ENCODE measurements at regions not wholly inside any gene's neighbourhood (a gene's known extent, or its start where the extent isn't known, plus 50 kb on each side); places are given as distances from the start of the nearest gene placed in this dataset.

- no peaks in the 10 kb centered on the region for H3K36me3 Mint-ChIP-seq (ENCODE audit: low read depth)
- no peak for DNase-seq (ENCODE audit: low spot score)
- intact Hi-C loops (cut with micrococcal nuclease): no loop called here
- no peak overlapping the region for H3K27ac Mint-ChIP-seq
- no peak overlapping the region for H3K4me3 Mint-ChIP-seq
- H3K4me1 Mint-ChIP-seq (ENCODE audit: low read depth): no peaks in the 10 kb centered on the region
- H3K27me3 Mint-ChIP-seq (ENCODE audit: insufficient read depth): peaks cover 5% of the 10 kb centered on the region
- H3K9me3 Mint-ChIP-seq: peaks cover 5% of the 10 kb centered on the region
Measured at GRCh38 chr12:132391326-132392041, 62.1 kb upstream of the GALNT9 start.

DNA sequence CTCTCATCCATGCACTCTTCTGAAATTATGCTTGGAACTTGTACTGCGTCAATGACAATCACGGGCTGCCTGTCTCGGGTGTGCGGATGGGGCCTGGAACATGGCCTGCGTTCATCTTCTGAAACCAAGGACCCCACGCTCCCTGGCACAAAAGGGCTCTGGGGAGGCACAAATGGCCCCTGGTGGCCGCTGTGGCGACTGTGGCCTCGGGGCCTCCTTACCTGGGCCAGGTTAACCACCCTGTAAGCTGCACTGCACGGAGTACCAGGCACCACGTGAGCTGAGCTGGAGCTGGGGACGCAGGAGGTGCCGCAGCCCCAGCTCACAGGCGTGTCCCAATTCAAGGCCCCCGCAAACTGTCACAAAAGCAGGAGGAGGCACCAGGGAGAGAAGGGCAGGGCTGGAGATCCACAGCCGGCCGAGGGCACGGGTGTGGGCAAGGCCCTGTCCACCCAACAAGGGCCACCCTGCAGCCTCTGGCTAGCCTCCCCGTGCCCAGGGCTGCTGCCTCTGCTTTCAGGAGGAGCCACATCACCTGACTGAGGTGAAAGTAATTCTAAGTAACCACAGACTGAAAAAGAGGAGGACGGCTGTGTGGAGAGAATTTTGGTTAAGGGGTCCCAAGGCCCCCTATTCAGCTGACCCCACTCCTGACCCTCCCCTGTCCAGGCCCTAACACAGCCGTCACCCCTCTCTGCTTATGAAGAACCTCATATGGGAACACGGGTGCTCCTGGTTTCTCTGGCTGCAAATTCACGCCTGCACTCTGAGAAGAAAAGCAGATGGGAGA is 61.1 kb upstream of the GALNT9 start:
- H3K4me3 Mint-ChIP-seq: no peak overlapping the region
- peaks cover 5% of the 10 kb centered on the region for H3K9me3 Mint-ChIP-seq
- H3K27me3 Mint-ChIP-seq (ENCODE audit: insufficient read depth): peaks cover 3% of the 10 kb centered on the region
- intact Hi-C loops (cut with micrococcal nuclease): no loop called here
- H3K4me1 Mint-ChIP-seq (ENCODE audit: low read depth): no peaks in the 10 kb centered on the region
- H3K36me3 Mint-ChIP-seq (ENCODE audit: low read depth): no peaks in the 10 kb centered on the region
- no peak overlapping the region for H3K27ac Mint-ChIP-seq
- DNase-seq (ENCODE audit: low spot score): no peak

- H3K27ac Mint-ChIP-seq: no peak overlapping the region
- DNase-seq (ENCODE audit: low spot score): no peak
- no peak overlapping the region for H3K4me3 Mint-ChIP-seq
- intact Hi-C loops (cut with micrococcal nuclease): no loop called here
- peaks cover 5% of the 10 kb centered on the region for H3K9me3 Mint-ChIP-seq
- H3K27me3 Mint-ChIP-seq (ENCODE audit: insufficient read depth): peaks cover 3% of the 10 kb centered on the region
- no peaks in the 10 kb centered on the region for H3K36me3 Mint-ChIP-seq (ENCODE audit: low read depth)
- H3K4me1 Mint-ChIP-seq (ENCODE audit: low read depth): no peaks in the 10 kb centered on the region
Measured at GRCh38 chr12:132389526-132390286, 60.3 kb upstream of the GALNT9 start.

DNA sequence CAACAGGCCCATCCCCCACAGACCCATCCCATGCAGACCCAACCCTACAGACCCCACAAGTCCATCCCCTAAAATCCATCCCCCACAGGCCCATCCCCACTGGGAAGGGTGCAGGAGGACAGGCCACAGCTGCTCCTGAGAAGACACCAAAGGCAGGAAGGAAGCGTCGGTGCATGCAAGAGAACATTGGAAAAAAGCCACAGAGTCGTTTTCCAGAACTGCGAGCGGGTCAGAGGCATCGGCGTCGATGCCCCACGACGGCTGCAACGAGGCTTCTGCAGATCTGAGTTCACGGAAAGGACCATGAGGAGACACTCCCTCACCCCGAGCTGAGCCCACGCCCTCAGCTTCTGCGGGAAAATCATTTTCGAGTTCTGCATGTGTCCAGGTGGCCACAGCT is 59.6 kb upstream of the GALNT9 start:
- H3K36me3 Mint-ChIP-seq (ENCODE audit: low read depth): no peaks in the 10 kb centered on the region
- H3K4me3 Mint-ChIP-seq: no peak overlapping the region
- no peaks in the 10 kb centered on the region for H3K9me3 Mint-ChIP-seq
- no peak for DNase-seq (ENCODE audit: low spot score)
- peaks cover 3% of the 10 kb centered on the region for H3K27me3 Mint-ChIP-seq (ENCODE audit: insufficient read depth)
- no peaks in the 10 kb centered on the region for H3K4me1 Mint-ChIP-seq (ENCODE audit: low read depth)
- intact Hi-C loops (cut with micrococcal nuclease): no loop called here
- H3K27ac Mint-ChIP-seq: no peak overlapping the region

DNA sequence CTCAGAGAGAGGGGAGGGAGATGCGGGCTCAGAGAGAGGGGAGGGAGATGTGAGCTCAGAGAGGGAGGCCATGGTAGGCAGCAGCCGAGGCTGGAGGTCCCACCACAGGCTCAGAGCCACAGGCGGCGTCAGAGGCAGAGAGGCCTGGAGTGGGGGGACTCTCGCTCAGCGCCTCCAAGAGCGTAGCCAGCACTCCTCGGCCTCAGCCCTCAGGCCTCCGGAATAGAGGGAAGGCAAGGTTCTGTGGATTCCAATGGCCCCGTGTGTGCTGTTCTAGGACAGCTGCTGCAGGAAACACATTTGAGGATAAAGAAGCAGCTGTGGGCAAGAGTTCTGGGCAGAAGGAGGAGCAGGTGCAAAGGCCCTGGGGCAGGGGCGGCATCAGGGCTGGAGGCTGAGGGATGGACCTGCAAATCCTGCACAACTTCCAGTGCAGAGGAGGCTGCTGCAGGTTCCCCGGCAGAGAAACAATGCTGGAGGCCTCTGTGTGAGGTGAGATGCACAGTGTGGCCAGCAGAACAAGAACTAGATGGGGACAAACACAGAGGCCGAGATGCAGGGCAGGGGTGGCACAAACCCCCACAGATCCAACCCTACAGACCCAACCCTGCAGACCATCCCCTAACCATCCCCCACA is 59.1 kb upstream of the GALNT9 start:
- H3K4me1 Mint-ChIP-seq (ENCODE audit: low read depth): no peaks in the 10 kb centered on the region
- no peaks in the 10 kb centered on the region for H3K36me3 Mint-ChIP-seq (ENCODE audit: low read depth)
- H3K27ac Mint-ChIP-seq: no peak overlapping the region
- H3K4me3 Mint-ChIP-seq: no peak overlapping the region
- H3K27me3 Mint-ChIP-seq (ENCODE audit: insufficient read depth): peaks cover 3% of the 10 kb centered on the region
- DNase-seq (ENCODE audit: low spot score): no peak
- no peaks in the 10 kb centered on the region for H3K9me3 Mint-ChIP-seq
- intact Hi-C loops (cut with micrococcal nuclease): no loop called here

- no peaks in the 10 kb centered on the region for H3K4me1 Mint-ChIP-seq (ENCODE audit: low read depth)
- no peak overlapping the region for H3K4me3 Mint-ChIP-seq
- intact Hi-C loops (cut with micrococcal nuclease): no loop called here
- H3K27ac Mint-ChIP-seq: no peak overlapping the region
- H3K9me3 Mint-ChIP-seq: no peaks in the 10 kb centered on the region
- DNase-seq (ENCODE audit: low spot score): no peak
- peaks cover 3% of the 10 kb centered on the region for H3K27me3 Mint-ChIP-seq (ENCODE audit: insufficient read depth)
- no peaks in the 10 kb centered on the region for H3K36me3 Mint-ChIP-seq (ENCODE audit: low read depth)
Measured at GRCh38 chr12:132386926-132387497, 57.6 kb upstream of the GALNT9 start.

DNA sequence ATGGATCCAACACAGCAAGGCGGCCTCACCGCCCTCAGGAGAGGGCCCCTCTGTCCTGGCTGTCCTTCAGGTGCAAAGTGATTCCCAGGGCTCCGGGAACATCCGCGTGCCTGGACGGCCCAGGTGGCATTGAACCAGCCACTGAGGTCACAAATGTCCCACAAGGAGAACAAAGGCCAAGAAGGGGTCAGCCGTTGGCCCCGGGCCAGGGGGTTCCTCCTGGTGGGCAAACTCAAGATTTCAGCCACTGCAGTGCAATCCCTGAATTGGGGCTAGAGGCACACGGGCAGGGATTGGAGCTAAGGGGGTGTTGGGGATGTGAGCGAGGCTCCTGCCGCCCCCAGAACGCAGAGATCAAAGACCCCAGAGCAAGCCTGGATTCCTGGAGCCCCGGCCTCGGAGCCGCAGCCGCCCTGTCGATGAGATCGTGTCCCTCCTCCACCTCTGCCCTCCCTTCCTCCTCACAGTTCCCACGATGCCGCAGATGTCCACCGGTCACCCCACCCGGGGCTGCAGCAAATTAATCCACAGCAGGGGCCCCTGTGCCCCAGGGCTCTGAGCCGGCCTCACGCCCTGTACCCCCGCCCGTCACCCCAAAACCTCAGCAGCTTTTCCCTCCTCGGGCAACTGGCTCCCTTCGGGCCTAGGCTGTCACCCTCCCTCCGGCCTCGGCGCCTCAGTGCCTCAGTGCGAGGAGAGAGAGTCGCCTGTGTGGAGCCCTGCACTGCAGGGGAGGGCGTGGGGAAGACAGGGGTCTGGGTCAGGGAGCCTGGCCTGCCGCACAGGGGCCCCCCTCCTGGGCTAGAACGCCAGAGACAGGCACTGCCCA is 56.7 kb upstream of the GALNT9 start:
- H3K4me3 Mint-ChIP-seq: no peak overlapping the region
- intact Hi-C loops (cut with micrococcal nuclease): no loop called here
- H3K4me1 Mint-ChIP-seq (ENCODE audit: low read depth): no peaks in the 10 kb centered on the region
- no peak for DNase-seq (ENCODE audit: low spot score)
- no peak overlapping the region for H3K27ac Mint-ChIP-seq
- peaks cover 3% of the 10 kb centered on the region for H3K27me3 Mint-ChIP-seq (ENCODE audit: insufficient read depth)
- H3K36me3 Mint-ChIP-seq (ENCODE audit: low read depth): no peaks in the 10 kb centered on the region
- no peaks in the 10 kb centered on the region for H3K9me3 Mint-ChIP-seq

- Mint-ChIP-seq H3K4me3 (no peak overlapping the region), H3K27ac (no peak overlapping the region), H3K27me3 (ENCODE audit: insufficient read depth) (peaks cover 3% of the 10 kb centered on the region), H3K36me3 (ENCODE audit: low read depth) (no peaks in the 10 kb centered on the region), H3K9me3 (no peaks in the 10 kb centered on the region), H3K4me1 (ENCODE audit: low read depth) (no peaks in the 10 kb centered on the region)
- intact Hi-C loops (cut with micrococcal nuclease): no loop called here
- DNase-seq (ENCODE audit: low spot score): no peak
Measured at GRCh38 chr12:132384916-132385774, 55.8 kb upstream of the GALNT9 start.

- Mint-ChIP-seq H3K9me3 (no peaks in the 10 kb centered on the region), H3K36me3 (ENCODE audit: low read depth) (no peaks in the 10 kb centered on the region), H3K27me3 (ENCODE audit: insufficient read depth) (peaks cover 16% of the 10 kb centered on the region), H3K4me1 (ENCODE audit: low read depth) (no peaks in the 10 kb centered on the region), H3K27ac (no peak overlapping the region), H3K4me3 (no peak overlapping the region)
- DNase-seq (ENCODE audit: low spot score): no peak
- intact Hi-C loops (cut with micrococcal nuclease): no loop called here
Measured at GRCh38 chr12:132380641-132381040, 51.3 kb upstream of the GALNT9 start.

DNA sequence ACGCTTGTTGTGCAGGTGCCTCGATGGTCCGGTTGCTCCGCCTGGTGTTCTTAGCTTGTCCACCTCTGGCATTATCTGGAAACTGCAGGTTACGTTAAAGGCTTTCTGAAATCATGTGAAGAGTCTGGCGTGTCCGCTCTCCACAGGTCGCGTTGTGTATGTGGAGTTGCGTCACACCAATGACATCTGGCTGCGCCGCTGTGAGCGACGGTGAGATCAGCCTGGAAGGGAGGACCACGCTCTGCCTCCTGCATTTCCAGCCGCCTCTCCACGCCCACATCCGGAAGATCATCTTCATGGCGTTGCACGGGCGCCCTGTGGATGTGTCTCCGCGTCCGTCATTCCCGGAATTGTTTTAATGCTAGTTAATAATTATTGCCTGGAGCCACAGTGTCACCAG is 50.6 kb upstream of the GALNT9 start:
- Mint-ChIP-seq H3K9me3 (no peaks in the 10 kb centered on the region), H3K4me3 (no peak overlapping the region), H3K27ac (no peak overlapping the region), H3K27me3 (ENCODE audit: insufficient read depth) (peaks cover 16% of the 10 kb centered on the region), H3K36me3 (ENCODE audit: low read depth) (no peaks in the 10 kb centered on the region), H3K4me1 (ENCODE audit: low read depth) (no peaks in the 10 kb centered on the region)
- intact Hi-C loops (cut with micrococcal nuclease): no loop called here
- no peak for DNase-seq (ENCODE audit: low spot score)

DNA sequence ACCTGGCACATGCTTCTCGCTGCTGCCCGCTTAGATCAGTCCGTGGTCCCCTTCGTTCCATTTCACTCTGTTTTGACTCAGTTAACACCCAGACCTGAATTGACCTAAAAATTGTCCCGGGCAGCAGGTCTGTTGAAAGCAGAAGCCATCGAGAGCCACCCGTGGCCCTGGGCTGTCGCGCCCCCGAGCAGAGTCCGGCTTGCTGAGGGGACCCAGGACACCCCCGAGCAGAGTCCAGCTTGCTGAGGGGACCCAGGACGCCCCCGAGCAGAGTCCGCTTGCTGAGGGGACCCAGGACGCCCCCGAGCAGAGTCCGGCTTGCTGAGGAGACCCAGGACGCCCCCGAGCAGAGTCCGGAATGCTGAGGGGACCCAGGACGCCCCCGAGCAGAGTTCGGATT is 50.2 kb upstream of the GALNT9 start:
- H3K4me3 Mint-ChIP-seq: no peak overlapping the region
- H3K36me3 Mint-ChIP-seq (ENCODE audit: low read depth): no peaks in the 10 kb centered on the region

More for the DNA sequence above, 50.2 kb upstream of the GALNT9 start:
- H3K9me3 Mint-ChIP-seq: no peaks in the 10 kb centered on the region
- no peaks in the 10 kb centered on the region for H3K4me1 Mint-ChIP-seq (ENCODE audit: low read depth)
- H3K27ac Mint-ChIP-seq: no peak overlapping the region
- H3K27me3 Mint-ChIP-seq (ENCODE audit: insufficient read depth): peaks cover 16% of the 10 kb centered on the region
- no peak for DNase-seq (ENCODE audit: low spot score)
- intact Hi-C loops (cut with micrococcal nuclease): no loop called here

Data from activated T-helper 1 cell treated with anti-CD3 and anti-CD28 coated beads, Interleukin-12 subunit alpha, Interleukin-12 subunit beta, Interleukin-2, Interleukin-4 antibody, amounts not matched to agents 30 ng/mL and 10 ng/mL and 1 ng/mL, durations not matched to agents 14 hours and 24 hours and 36 hours (primary cell).